ENCODE measurements at regions not wholly inside any gene's neighbourhood (a gene's known extent, or its start where the extent isn't known, plus 50 kb on each side); places are given as distances from the start of the nearest gene placed in this dataset.

DNA sequence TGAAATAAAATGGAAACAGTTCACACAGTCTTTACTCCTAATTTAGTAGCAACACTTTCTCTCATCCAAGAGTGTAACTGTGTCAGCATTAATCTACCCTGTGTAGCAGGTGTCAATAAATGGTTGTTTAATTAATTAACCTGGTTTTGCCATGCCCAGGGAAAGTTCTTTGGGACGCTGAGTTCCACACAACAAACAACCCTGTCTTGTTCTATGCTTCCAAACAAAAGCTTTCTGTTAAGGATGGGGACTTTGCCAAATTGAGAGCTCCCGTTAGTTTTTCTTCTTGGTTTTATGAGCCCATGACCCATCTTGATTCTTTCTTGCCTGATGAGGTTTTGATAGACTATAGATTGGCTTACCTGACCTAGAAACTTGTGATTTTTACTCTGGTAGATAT lies 530.1 kb downstream of the KCNJ2 start:
- TF ChIP-seq POLR2AphosphoS5 (IDR thresholded peaks at IDR 0.05; ENCODE audit: low read depth) (no peak), REST (IDR thresholded peaks at IDR 0.05; ENCODE audit: insufficient replicate concordance, low read depth) (no peak), GABPA (IDR thresholded peaks at IDR 0.05; ENCODE audit: low read depth) (no peak), SPI1 (IDR thresholded peaks at IDR 0.05; ENCODE audit: borderline replicate concordance, low read depth) (no peak)
- TF ChIP-seq, protein P1, sequence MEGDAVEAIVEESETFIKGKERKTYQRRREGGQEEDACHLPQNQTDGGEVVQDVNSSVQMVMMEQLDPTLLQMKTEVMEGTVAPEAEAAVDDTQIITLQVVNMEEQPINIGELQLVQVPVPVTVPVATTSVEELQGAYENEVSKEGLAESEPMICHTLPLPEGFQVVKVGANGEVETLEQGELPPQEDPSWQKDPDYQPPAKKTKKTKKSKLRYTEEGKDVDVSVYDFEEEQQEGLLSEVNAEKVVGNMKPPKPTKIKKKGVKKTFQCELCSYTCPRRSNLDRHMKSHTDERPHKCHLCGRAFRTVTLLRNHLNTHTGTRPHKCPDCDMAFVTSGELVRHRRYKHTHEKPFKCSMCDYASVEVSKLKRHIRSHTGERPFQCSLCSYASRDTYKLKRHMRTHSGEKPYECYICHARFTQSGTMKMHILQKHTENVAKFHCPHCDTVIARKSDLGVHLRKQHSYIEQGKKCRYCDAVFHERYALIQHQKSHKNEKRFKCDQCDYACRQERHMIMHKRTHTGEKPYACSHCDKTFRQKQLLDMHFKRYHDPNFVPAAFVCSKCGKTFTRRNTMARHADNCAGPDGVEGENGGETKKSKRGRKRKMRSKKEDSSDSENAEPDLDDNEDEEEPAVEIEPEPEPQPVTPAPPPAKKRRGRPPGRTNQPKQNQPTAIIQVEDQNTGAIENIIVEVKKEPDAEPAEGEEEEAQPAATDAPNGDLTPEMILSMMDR (IDR thresholded peaks at IDR 0.05; ENCODE audit: insufficient read depth, low read length), result no peak
- H3K4me3 ChIP-seq (replicated peaks; ENCODE audit: insufficient read depth, low read length), result no peak overlapping the region
- no peaks in the 10 kb centered on the region for H3K27me3 ChIP-seq (ENCODE audit: insufficient read depth, poor library complexity, severe bottlenecking)
- DNase-seq (ENCODE audit: low read depth in 1 of 2, low spot score in 1 of 2), result no peak
- H3K27ac ChIP-seq (replicated peaks), result no peak overlapping the region

- Histone ChIP-seq H3K4me3 (replicated peaks; ENCODE audit: insufficient read depth, low read length) (no peak overlapping the region), H3K27me3 (ENCODE audit: insufficient read depth, poor library complexity, severe bottlenecking) (no peaks in the 10 kb centered on the region), H3K27ac (replicated peaks) (no peak overlapping the region)
- no peak for DNase-seq (ENCODE audit: low read depth in 1 of 2, low spot score in 1 of 2)
- TF ChIP-seq REST (IDR thresholded peaks at IDR 0.05; ENCODE audit: insufficient replicate concordance, low read depth) (no peak), GABPA (IDR thresholded peaks at IDR 0.05; ENCODE audit: low read depth) (no peak), SPI1 (IDR thresholded peaks at IDR 0.05; ENCODE audit: borderline replicate concordance, low read depth) (no peak), POLR2AphosphoS5 (IDR thresholded peaks at IDR 0.05; ENCODE audit: low read depth) (no peak)
- TF ChIP-seq, protein P1 (IDR thresholded peaks at IDR 0.05; ENCODE audit: insufficient read depth, low read length), result no peak
Observed at GRCh38 chr17:70702683-70703255, 533.4 kb downstream of the KCNJ2 start.

DNA sequence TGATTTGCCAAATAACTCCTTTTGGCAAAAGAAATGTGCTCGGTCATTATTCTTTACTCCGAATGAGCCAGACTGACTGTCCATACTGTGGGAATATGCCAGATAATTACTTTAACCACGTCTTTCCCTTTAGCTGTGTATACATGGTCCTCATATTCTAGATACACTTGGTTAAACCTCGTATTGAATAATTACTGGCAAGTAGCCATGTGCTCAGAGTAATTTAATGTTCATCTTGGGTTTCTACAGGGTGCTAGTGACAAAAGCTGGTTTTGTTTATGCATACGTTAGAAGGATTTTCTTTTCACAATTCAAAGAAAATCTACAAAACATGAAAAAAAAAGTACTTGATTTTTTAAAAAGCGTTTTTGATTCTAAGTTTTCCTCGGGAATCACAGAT lies 540.3 kb downstream of the KCNJ2 start:
- no peak for TF ChIP-seq REST (IDR thresholded peaks at IDR 0.05; ENCODE audit: insufficient replicate concordance, low read depth)
- TF ChIP-seq POLR2AphosphoS5 (IDR thresholded peaks at IDR 0.05; ENCODE audit: low read depth), result no peak
- no peak for DNase-seq (ENCODE audit: low read depth in 1 of 2, low spot score in 1 of 2)
- Histone ChIP-seq H3K4me3 (replicated peaks; ENCODE audit: insufficient read depth, low read length) (no peak overlapping the region), H3K27ac (replicated peaks) (no peak overlapping the region), H3K27me3 (ENCODE audit: insufficient read depth, poor library complexity, severe bottlenecking) (no peaks in the 10 kb centered on the region)

Measured in HL-60 (cell line).